ENCODE measurements at regions not wholly inside any gene's neighbourhood (a gene's known extent, or its start where the extent isn't known, plus 50 kb on each side); places are given as distances from the start of the nearest gene placed in this dataset.

DNA sequence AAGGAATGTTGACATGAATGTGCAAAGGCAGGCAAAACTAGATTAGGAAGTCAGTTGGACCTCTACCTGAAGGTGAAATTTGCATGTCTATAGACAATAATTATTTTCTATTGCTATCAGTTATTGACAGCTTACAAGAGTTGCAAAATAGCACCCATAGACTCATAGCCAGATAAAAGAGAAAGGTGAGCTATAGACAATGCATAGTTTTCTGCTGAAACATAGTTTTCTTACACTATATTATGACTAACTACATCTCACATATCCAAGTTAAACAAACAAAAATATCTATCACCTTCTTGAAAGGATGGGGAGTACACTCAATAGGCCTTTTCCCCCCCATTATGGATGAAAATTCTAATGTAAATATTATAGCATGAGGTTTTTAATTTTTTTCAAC is 305.0 kb downstream of the PTH2R start:
- FAIRE-seq: no peak

DNA sequence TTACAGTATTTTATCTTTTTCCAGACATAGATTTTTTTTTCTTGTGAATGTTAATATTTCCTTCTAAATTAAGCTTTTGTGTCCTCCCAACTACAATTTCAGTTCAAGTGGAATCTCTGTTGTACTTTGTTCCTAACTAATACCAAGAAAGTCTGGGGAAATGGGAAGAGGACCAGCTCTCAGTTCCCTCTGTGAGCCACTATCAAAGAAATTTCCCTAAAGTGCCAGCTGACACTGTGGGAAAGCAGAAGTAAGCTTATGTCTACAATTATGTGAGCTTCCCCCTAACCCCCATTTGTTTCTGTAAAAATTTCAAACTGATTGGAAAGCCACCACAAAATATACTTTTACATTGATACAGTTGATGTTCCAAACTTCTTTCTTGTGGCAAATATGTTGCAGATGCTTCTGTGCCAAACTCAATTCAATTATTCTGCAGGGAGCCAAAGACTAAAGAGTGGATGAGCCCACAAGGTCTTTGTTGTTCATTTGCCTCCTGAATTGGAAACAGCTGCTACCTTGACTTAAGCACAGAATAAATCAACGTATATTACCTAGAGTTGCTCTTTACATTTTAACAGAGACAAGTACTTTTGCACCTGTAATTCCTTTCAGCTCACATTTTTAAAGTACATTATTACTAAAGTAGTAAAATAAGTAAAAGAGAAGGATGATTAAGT is 306.6 kb downstream of the PTH2R start:
- Histone ChIP-seq H3K9ac (ENCODE audit: low read length in 3 of 3) (no peak overlapping the region), H3K27me3 (ENCODE audit: control insufficient read depth, insufficient read depth, low read length) (no peaks in the 10 kb centered on the region), H3K36me3 (ENCODE audit: control insufficient read depth in 2 of 3, insufficient read depth in 3 of 3, low read length in 3 of 3) (no peaks in the 10 kb centered on the region), H3K4me3 (ENCODE audit: low read length in 3 of 3) (no peak overlapping the region), H3K27ac (ENCODE audit: low read depth in 2 of 2, low read length in 2 of 2) (no peak overlapping the region), H3K9me3 (ENCODE audit: control insufficient read depth in 2 of 3, insufficient read depth in 1 of 3, low read length in 3 of 3) (no peaks in the 10 kb centered on the region), H3K4me1 (ENCODE audit: control insufficient read depth in 2 of 3, insufficient read depth in 2 of 3, low read depth in 1 of 3, low read length in 3 of 3) (no peaks in the 10 kb centered on the region)
- intact Hi-C loops (cut with DNase I): no loop called here
- FAIRE-seq: no peak
- no peak for DNase-seq
- TF ChIP-seq CTCF (IDR thresholded peaks at IDR 0.05; ENCODE audit: borderline replicate concordance, extremely low read depth, insufficient read depth): no peak

More for the DNA sequence above, 305.0 kb downstream of the PTH2R start:
- intact Hi-C loops (cut with DNase I): no loop called here
- DNase-seq: no peak
- Histone ChIP-seq H3K27me3 (ENCODE audit: control insufficient read depth, insufficient read depth, low read length) (no peaks in the 10 kb centered on the region), H3K9me3 (ENCODE audit: control insufficient read depth in 2 of 3, insufficient read depth in 1 of 3, low read length in 3 of 3) (no peaks in the 10 kb centered on the region), H3K9ac (ENCODE audit: low read length in 3 of 3) (no peak overlapping the region), H3K4me1 (ENCODE audit: control insufficient read depth in 2 of 3, insufficient read depth in 2 of 3, low read depth in 1 of 3, low read length in 3 of 3) (no peaks in the 10 kb centered on the region), H3K27ac (ENCODE audit: low read depth in 2 of 2, low read length in 2 of 2) (no peak overlapping the region), H3K36me3 (ENCODE audit: control insufficient read depth in 2 of 3, insufficient read depth in 3 of 3, low read length in 3 of 3) (no peaks in the 10 kb centered on the region), H3K4me3 (ENCODE audit: low read length in 3 of 3) (no peak overlapping the region)
- no peak for TF ChIP-seq CTCF (IDR thresholded peaks at IDR 0.05; ENCODE audit: borderline replicate concordance, extremely low read depth, insufficient read depth)

- no peak overlapping the region for H3K4me3 ChIP-seq (ENCODE audit: low read length in 3 of 3)
- no peaks in the 10 kb centered on the region for H3K27me3 ChIP-seq (ENCODE audit: control insufficient read depth, insufficient read depth, low read length)
- DNase-seq: no peak
- H3K9ac ChIP-seq (ENCODE audit: low read length in 3 of 3): no peak overlapping the region
- no peak overlapping the region for H3K27ac ChIP-seq (ENCODE audit: low read depth in 2 of 2, low read length in 2 of 2)
- FAIRE-seq: no peak
- intact Hi-C loops (cut with DNase I): no loop called here
- H3K4me1 ChIP-seq (ENCODE audit: control insufficient read depth in 2 of 3, insufficient read depth in 2 of 3, low read depth in 1 of 3, low read length in 3 of 3): peaks cover 0 to 4% (median 0%) of the 10 kb centered on the region in 3 donors
- no peak for TF ChIP-seq CTCF (IDR thresholded peaks at IDR 0.05; ENCODE audit: borderline replicate concordance, extremely low read depth, insufficient read depth)
- H3K9me3 ChIP-seq (ENCODE audit: control insufficient read depth in 2 of 3, insufficient read depth in 1 of 3, low read length in 3 of 3): no peaks in the 10 kb centered on the region
- H3K36me3 ChIP-seq (ENCODE audit: control insufficient read depth in 2 of 3, insufficient read depth in 3 of 3, low read length in 3 of 3): no peaks in the 10 kb centered on the region
Observed at GRCh38 chr2:208718828-208719227, 312.2 kb downstream of the PTH2R start.

GRCh38 chr2:208722731-208723130 is 316.1 kb downstream of the PTH2R start:
- DNase-seq (no peak), FAIRE-seq (no peak)
- intact Hi-C loops (cut with DNase I): no loop called here
- no peak for TF ChIP-seq CTCF (IDR thresholded peaks at IDR 0.05; ENCODE audit: borderline replicate concordance, extremely low read depth, insufficient read depth)
- Histone ChIP-seq H3K4me3 (ENCODE audit: low read length in 3 of 3) (no peak overlapping the region), H3K4me1 (ENCODE audit: control insufficient read depth in 2 of 3, insufficient read depth in 2 of 3, low read depth in 1 of 3, low read length in 3 of 3) (peaks cover 0 to 4% (median 0%) of the 10 kb centered on the region in 3 donors), H3K9me3 (ENCODE audit: control insufficient read depth in 2 of 3, insufficient read depth in 1 of 3, low read length in 3 of 3) (no peaks in the 10 kb centered on the region), H3K27me3 (ENCODE audit: control insufficient read depth, insufficient read depth, low read length) (no peaks in the 10 kb centered on the region), H3K27ac (ENCODE audit: low read depth in 2 of 2, low read length in 2 of 2) (no peak overlapping the region), H3K9ac (ENCODE audit: low read length in 3 of 3) (no peak overlapping the region), H3K36me3 (ENCODE audit: control insufficient read depth in 2 of 3, insufficient read depth in 3 of 3, low read length in 3 of 3) (no peaks in the 10 kb centered on the region)

Measured in kidney (tissue), 13 donors.